Neural progenitor cell (in vitro differentiated cells): ENCODE measurements at regions not wholly inside any gene's neighbourhood (a gene's known extent, or its start where the extent isn't known, plus 50 kb on each side); places are given as distances from the start of the nearest gene placed in this dataset.
"Not testable (repeated sequence)": the region's sequence is repeated elsewhere in the genome, so short reads cannot be mapped to it uniquely, and the experiment has no call there.

Experiments used
- DNase-seq: peaks from one replicate; pipeline ENCODE4 v3.0.0-alpha.2; 2016; ENCODE audit warnings: low spot score
- H2AFZ ChIP-seq: fragments of 200-600 bp; sonication (generic); replicated peaks from 2 replicates; pipeline ENCODE4 v1.6.1; 2016; ENCODE audit warnings: antibody characterized with exemption
- H3F3A ChIP-seq: fragments of 200-600 bp; sonication (generic); 2 replicates; pipeline ENCODE4 v1.6.1; 2016; ENCODE audit warnings: antibody characterized with exemption, low read depth
- H3K27ac ChIP-seq: fragments of 200-600 bp; sonication (generic); 2 replicates; pipeline ENCODE4 v1.5.1; 2016; ENCODE audit warnings: mild to moderate bottlenecking
- H3K27me3 ChIP-seq: fragments of 200-600 bp; sonication (generic); 2 replicates; pipeline ENCODE4 v1.6.1; 2016; ENCODE audit warnings: mild to moderate bottlenecking, moderate library complexity
- H3K36me3 ChIP-seq: fragments of 200-600 bp; sonication (generic); 2 replicates; pipeline ENCODE4 v1.5.1; 2016
- H3K4me1 ChIP-seq: fragments of 200-600 bp; sonication (generic); 2 replicates; pipeline ENCODE4 v1.6.1; 2016; ENCODE audit warnings: mixed run types
- H3K4me2 ChIP-seq: fragments of 200-600 bp; sonication (generic); 2 replicates; pipeline ENCODE4 v1.6.1; 2016
- H3K4me3 ChIP-seq: fragments of 200-600 bp; sonication (generic); 2 replicates; pipeline ENCODE4 v1.5.1; 2016
- H3K79me2 ChIP-seq: fragments of 200-600 bp; sonication (generic); 2 replicates; pipeline ENCODE4 v1.6.1; 2016; ENCODE audit warnings: low read depth
- H3K9ac ChIP-seq: fragments of 200-600 bp; sonication (generic); 2 replicates; pipeline ENCODE4 v1.6.1; 2016
- H3K9me3 ChIP-seq: fragments of 200-600 bp; sonication (generic); 2 replicates; pipeline ENCODE4 v1.5.1; 2016; ENCODE audit warnings: low read depth
- H4K20me1 ChIP-seq: fragments of 200-600 bp; sonication (generic); 2 replicates; pipeline ENCODE4 v1.6.1; 2016; ENCODE audit warnings: low read depth
- H3K27ac Mint-ChIP-seq: 3 replicates; pipeline ENCODE4 v1.8.0; 2021; ENCODE audit warnings: mixed read lengths
- H3K27me3 Mint-ChIP-seq: 2 replicates; pipeline ENCODE4 v1.8.0; 2022; ENCODE audit warnings: low read depth, mild to moderate bottlenecking, inconsistent platforms, moderate library complexity, mixed read lengths; ENCODE audit not compliant: insufficient read depth
- H3K36me3 Mint-ChIP-seq: 3 replicates; pipeline ENCODE4 v1.8.0; 2021; ENCODE audit warnings: mixed read lengths
- H3K4me1 Mint-ChIP-seq: 3 replicates; pipeline ENCODE4 v1.8.0; 2021; ENCODE audit warnings: mixed read lengths
- H3K4me3 Mint-ChIP-seq: 3 replicates; pipeline ENCODE4 v1.8.0; 2021; ENCODE audit warnings: mild to moderate bottlenecking, moderate library complexity, mixed read lengths
- H3K9me3 Mint-ChIP-seq: 3 replicates; pipeline ENCODE4 v1.8.0; 2020; ENCODE audit warnings: mixed read lengths
- CTCF ChIP-seq: fragments of 200-600 bp; sonication (generic); IDR thresholded peaks from 2 replicates; pipeline ENCODE4 v1.5.1; 2017; ENCODE audit warnings: antibody characterized with exemption, mild to moderate bottlenecking
- EZH2 ChIP-seq: fragments of 200-600 bp; sonication (generic); IDR thresholded peaks from 2 replicates; pipeline ENCODE4 v1.6.1; 2017; ENCODE audit warnings: antibody characterized with exemption, mild to moderate bottlenecking, moderate library complexity
- EZH2phosphoT487 ChIP-seq: fragments of 200-600 bp; sonication (generic); IDR thresholded peaks from 2 replicates; pipeline ENCODE4 v1.6.1; 2017; ENCODE audit warnings: antibody characterized with exemption

GRCh38 chr2:142557391-142557790, 320.1 kb upstream of the KYNU start:
- no peaks in the 10 kb centered on the region for H3K9me3 ChIP-seq
- no peaks in the 10 kb centered on the region for H3K4me1 ChIP-seq
- no peak overlapping the region for H3K9ac ChIP-seq
- no peak overlapping the region for H3K4me2 ChIP-seq
- H3K4me3 ChIP-seq = no peak overlapping the region
- no peak for TF ChIP-seq CTCF
- no peak for TF ChIP-seq EZH2phosphoT487
- TF ChIP-seq EZH2 = no peak
- H3K36me3 ChIP-seq = no peaks in the 10 kb centered on the region
- H3K4me1 Mint-ChIP-seq = peaks cover 9% of the 10 kb centered on the region
- H3K27me3 Mint-ChIP-seq = no peaks in the 10 kb centered on the region
- no peak overlapping the region for H3K4me3 Mint-ChIP-seq
- no peak overlapping the region for H3K27ac ChIP-seq
- H3K27ac Mint-ChIP-seq = no peak overlapping the region
- H3K36me3 Mint-ChIP-seq = no peaks in the 10 kb centered on the region
- H3K9me3 Mint-ChIP-seq = no peaks in the 10 kb centered on the region
- no peaks in the 10 kb centered on the region for H3K79me2 ChIP-seq
- peak overlapping the region; percentile 54 for H2AFZ ChIP-seq
- no peaks in the 10 kb centered on the region for H4K20me1 ChIP-seq
- DNase-seq = no peak
- H3F3A ChIP-seq = no peaks in the 10 kb centered on the region
- H3K27me3 ChIP-seq = no peaks in the 10 kb centered on the region

- not testable (repeated sequence) for H4K20me1 ChIP-seq, H3K27ac Mint-ChIP-seq, H3K9me3 ChIP-seq, H2AFZ ChIP-seq, H3K27ac ChIP-seq, H3K27me3 ChIP-seq, H3K4me2 ChIP-seq, H3K79me2 ChIP-seq, H3K36me3 ChIP-seq, H3K4me1 Mint-ChIP-seq, H3F3A ChIP-seq, DNase-seq, H3K36me3 Mint-ChIP-seq, H3K27me3 Mint-ChIP-seq, H3K4me3 Mint-ChIP-seq, H3K4me3 ChIP-seq, H3K4me1 ChIP-seq, H3K9ac ChIP-seq
- H3K9me3 Mint-ChIP-seq = peaks cover 23% of the 10 kb centered on the region
Measured at GRCh38 chr2:142545999-142546398, 331.5 kb upstream of the KYNU start.

- Mint-ChIP-seq H3K4me1 (no peaks in the 10 kb centered on the region), H3K36me3 (peaks cover 4% of the 10 kb centered on the region), H3K4me3 (no peak overlapping the region), H3K27me3 (no peaks in the 10 kb centered on the region), H3K9me3 (peaks cover 23% of the 10 kb centered on the region), H3K27ac (no peak overlapping the region)
- H3K27me3 ChIP-seq = no peaks in the 10 kb centered on the region
- no peak overlapping the region for H3K9ac ChIP-seq
- no peaks in the 10 kb centered on the region for H3K4me1 ChIP-seq
- H2AFZ ChIP-seq = no peak overlapping the region
- H3K79me2 ChIP-seq = no peaks in the 10 kb centered on the region
- H3K4me2 ChIP-seq = no peak overlapping the region
- DNase-seq = no peak
- TF ChIP-seq EZH2 (no peak), CTCF (no peak), EZH2phosphoT487 (no peak)
- no peak overlapping the region for H3K4me3 ChIP-seq
- H3K9me3 ChIP-seq = no peaks in the 10 kb centered on the region
- no peaks in the 10 kb centered on the region for H3K36me3 ChIP-seq
- H4K20me1 ChIP-seq = no peaks in the 10 kb centered on the region
- H3K27ac ChIP-seq = no peak overlapping the region
- no peaks in the 10 kb centered on the region for H3F3A ChIP-seq
Measured at GRCh38 chr2:142545036-142545435, 332.4 kb upstream of the KYNU start.

GRCh38 chr2:142544173-142544572, 333.3 kb upstream of the KYNU start:
- H3K9me3 Mint-ChIP-seq = peaks cover 19% of the 10 kb centered on the region
- no peak overlapping the region for H3K9ac ChIP-seq
- TF ChIP-seq CTCF (no peak), EZH2phosphoT487 (no peak), EZH2 (no peak)
- no peaks in the 10 kb centered on the region for H3K36me3 ChIP-seq
- H3K9me3 ChIP-seq = no peaks in the 10 kb centered on the region
- H3K4me3 ChIP-seq = no peak overlapping the region
- peaks cover 4% of the 10 kb centered on the region for H3K36me3 Mint-ChIP-seq
- H3K4me2 ChIP-seq = no peak overlapping the region
- no peak overlapping the region for H3K27ac ChIP-seq
- no peak overlapping the region for H2AFZ ChIP-seq
- H4K20me1 ChIP-seq = no peaks in the 10 kb centered on the region
- H3K27ac Mint-ChIP-seq = no peak overlapping the region
- no peaks in the 10 kb centered on the region for H3K27me3 Mint-ChIP-seq
- H3K27me3 ChIP-seq = no peaks in the 10 kb centered on the region
- no peaks in the 10 kb centered on the region for H3F3A ChIP-seq
- H3K4me3 Mint-ChIP-seq = no peak overlapping the region
- no peaks in the 10 kb centered on the region for H3K4me1 Mint-ChIP-seq
- no peak for DNase-seq
- H3K4me1 ChIP-seq = no peaks in the 10 kb centered on the region
- H3K79me2 ChIP-seq = no peaks in the 10 kb centered on the region
